ENCODE measurements at regions not wholly inside any gene's neighbourhood (a gene's known extent, or its start where the extent isn't known, plus 50 kb on each side); places are given as distances from the start of the nearest gene placed in this dataset.

GRCh38 chr4:25503779-25504178, 126.7 kb downstream of the ANAPC4 start:
- H3K27me3 ChIP-seq (ENCODE audit: control insufficient read depth in 1 of 2, insufficient read depth in 1 of 2, low read length in 2 of 2), result peaks cover 7 to 16% of the 10 kb centered on the region in 2 experiments
- H3K23ac ChIP-seq (ENCODE audit: low read length in 2 of 2), result no peak overlapping the region
- DNase-seq, result no peak
- H2BK15ac ChIP-seq (ENCODE audit: low read depth, poor library complexity, severe bottlenecking), result no peak overlapping the region
- no peak overlapping the region for H2AK5ac ChIP-seq (ENCODE audit: low read length, severe bottlenecking)
- H3K4ac ChIP-seq (ENCODE audit: low read depth in 1 of 2, low read length in 2 of 2), result no peak overlapping the region
- 87% methylated on average over 2 of the region's 2 CpGs for WGBS
- H2BK12ac ChIP-seq (ENCODE audit: low read length in 2 of 2), result no peak overlapping the region
- H3K9ac ChIP-seq (ENCODE audit: low read length), result no peak overlapping the region
- no peaks in the 10 kb centered on the region for H3K9me3 ChIP-seq (ENCODE audit: control insufficient read depth, low read length)
- H3K18ac ChIP-seq (ENCODE audit: low read depth in 1 of 2, low read length in 2 of 2), result no peak overlapping the region
- no peak overlapping the region for H2BK120ac ChIP-seq (ENCODE audit: low read depth, low read length)
- H3K27ac ChIP-seq (ENCODE audit: low read length, poor library complexity, severe bottlenecking), result no peak overlapping the region
- H3K4me3 ChIP-seq (ENCODE audit: insufficient read depth in 1 of 2, low read depth in 1 of 2, low read length in 2 of 2), result no peak overlapping the region
- no peaks in the 10 kb centered on the region for H3K36me3 ChIP-seq (ENCODE audit: control insufficient read depth in 1 of 2, insufficient read depth in 2 of 2, low read depth in 1 of 2, low read length in 2 of 2)
- peaks cover 4% of the 10 kb centered on the region for H3K4me1 ChIP-seq (ENCODE audit: control insufficient read depth, insufficient read depth, low read depth, low read length)
- H4K8ac ChIP-seq (ENCODE audit: low read length), result no peak overlapping the region
- no peak overlapping the region for H3K14ac ChIP-seq (ENCODE audit: low read length in 2 of 2)
- no peak overlapping the region for H4K91ac ChIP-seq (ENCODE audit: low read length)
- H3K79me1 ChIP-seq (replicated peaks; ENCODE audit: low read length, poor library complexity, severe bottlenecking), result no peaks in the 10 kb centered on the region
- H3K4me2 ChIP-seq (ENCODE audit: low read length, poor library complexity, severe bottlenecking), result no peak overlapping the region
- no peak overlapping the region for H2BK5ac ChIP-seq (ENCODE audit: low read depth, low read length, poor library complexity, severe bottlenecking)
- H2AFZ ChIP-seq (ENCODE audit: low read depth, low read length), result no peak overlapping the region

DNA sequence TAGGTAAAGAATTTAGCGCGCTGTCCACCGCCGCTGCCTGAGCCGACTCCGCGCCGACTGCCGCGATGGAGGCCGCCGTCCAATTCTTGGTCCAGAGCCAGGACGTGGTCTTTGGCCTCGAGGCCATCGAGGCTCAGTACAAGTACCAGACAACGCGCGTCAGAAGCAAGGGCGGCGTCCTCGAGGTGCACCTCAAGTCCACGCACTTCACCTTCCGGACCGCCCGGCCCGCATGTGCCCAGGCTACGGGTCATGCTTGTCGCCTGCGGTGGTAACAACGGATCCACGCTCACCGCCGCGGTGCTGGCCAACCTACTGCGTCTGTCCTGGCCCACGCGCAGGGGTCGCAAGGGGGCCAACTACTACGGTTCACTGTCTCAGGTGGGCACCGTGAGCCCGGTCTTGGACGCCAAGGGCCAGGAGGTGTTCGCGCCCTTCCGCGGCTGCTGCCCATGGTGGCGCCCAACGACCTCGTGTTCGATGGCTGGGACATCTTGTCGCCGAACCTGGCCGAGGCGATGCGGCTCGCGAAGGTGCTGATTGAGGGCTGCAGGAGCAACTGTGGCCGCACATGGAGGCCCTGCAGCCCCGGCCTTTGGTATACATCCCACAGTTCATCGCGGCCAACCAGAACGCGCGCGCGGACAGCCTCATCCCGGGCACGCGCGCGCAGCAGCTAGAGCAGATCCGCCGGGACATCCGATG, 128.0 kb downstream of the ANAPC4 start:
- no peak overlapping the region for H3K4me2 ChIP-seq (ENCODE audit: low read length, poor library complexity, severe bottlenecking)
- H3K27me3 ChIP-seq (ENCODE audit: control insufficient read depth in 1 of 2, insufficient read depth in 1 of 2, low read length in 2 of 2), result peaks cover 7 to 13% of the 10 kb centered on the region in 2 experiments
- no peak overlapping the region for H2AFZ ChIP-seq (ENCODE audit: low read depth, low read length)
- no peaks in the 10 kb centered on the region for H3K36me3 ChIP-seq (ENCODE audit: control insufficient read depth in 1 of 2, insufficient read depth in 2 of 2, low read depth in 1 of 2, low read length in 2 of 2)
- peaks cover 4% of the 10 kb centered on the region for H3K4me1 ChIP-seq (ENCODE audit: control insufficient read depth, insufficient read depth, low read depth, low read length)
- no peak overlapping the region for H4K91ac ChIP-seq (ENCODE audit: low read length)
- no peak overlapping the region for H2BK15ac ChIP-seq (ENCODE audit: low read depth, poor library complexity, severe bottlenecking)
- no peak overlapping the region for H2BK5ac ChIP-seq (ENCODE audit: low read depth, low read length, poor library complexity, severe bottlenecking)
- no peak overlapping the region for H3K18ac ChIP-seq (ENCODE audit: low read depth in 1 of 2, low read length in 2 of 2)
- no peaks in the 10 kb centered on the region for H3K79me1 ChIP-seq (replicated peaks; ENCODE audit: low read length, poor library complexity, severe bottlenecking)
- WGBS, result 97% methylated on average over 74 of the region's 74 CpGs
- no peak overlapping the region for H2AK5ac ChIP-seq (ENCODE audit: low read length, severe bottlenecking)
- H3K9me3 ChIP-seq (ENCODE audit: control insufficient read depth, low read length), result no peaks in the 10 kb centered on the region
- no peak overlapping the region for H2BK120ac ChIP-seq (ENCODE audit: low read depth, low read length)
- no peak overlapping the region for H3K23ac ChIP-seq (ENCODE audit: low read length in 2 of 2)
- no peak for DNase-seq
- no peak overlapping the region for H3K27ac ChIP-seq (ENCODE audit: low read length, poor library complexity, severe bottlenecking)
- no peak overlapping the region for H2BK12ac ChIP-seq (ENCODE audit: low read length in 2 of 2)
- H3K4ac ChIP-seq (ENCODE audit: low read depth in 1 of 2, low read length in 2 of 2), result no peak overlapping the region
- no peak overlapping the region for H3K9ac ChIP-seq (ENCODE audit: low read length)
- no peak overlapping the region for H4K8ac ChIP-seq (ENCODE audit: low read length)
- peak overlapping the region in 1 of 2 experiments; percentile 8 for H3K4me3 ChIP-seq (ENCODE audit: insufficient read depth in 1 of 2, low read depth in 1 of 2, low read length in 2 of 2)
- H3K14ac ChIP-seq (ENCODE audit: low read length in 2 of 2), result no peak overlapping the region

GRCh38 chr4:25505637-25505991, 128.6 kb downstream of the ANAPC4 start:
- Histone ChIP-seq H3K23ac (ENCODE audit: low read length in 2 of 2) (no peak overlapping the region), H2BK15ac (ENCODE audit: low read depth, poor library complexity, severe bottlenecking) (no peak overlapping the region), H2BK12ac (ENCODE audit: low read length in 2 of 2) (no peak overlapping the region)

GRCh38 chr4:25506032-25506571, 129.0 kb downstream of the ANAPC4 start:
- H3K4me2 ChIP-seq (ENCODE audit: low read length, poor library complexity, severe bottlenecking), result no peak overlapping the region
- no peak overlapping the region for H2BK5ac ChIP-seq (ENCODE audit: low read depth, low read length, poor library complexity, severe bottlenecking)
- DNase-seq, result no peak
- no peaks in the 10 kb centered on the region for H3K79me1 ChIP-seq (replicated peaks; ENCODE audit: low read length, poor library complexity, severe bottlenecking)
- H3K9me3 ChIP-seq (ENCODE audit: control insufficient read depth, low read length), result no peaks in the 10 kb centered on the region
- no peak overlapping the region for H2BK12ac ChIP-seq (ENCODE audit: low read length in 2 of 2)
- H3K4me3 ChIP-seq (ENCODE audit: insufficient read depth in 1 of 2, low read depth in 1 of 2, low read length in 2 of 2), result no peak overlapping the region
- no peak overlapping the region for H3K4ac ChIP-seq (ENCODE audit: low read depth in 1 of 2, low read length in 2 of 2)
- no peak overlapping the region for H2AK5ac ChIP-seq (ENCODE audit: low read length, severe bottlenecking)
- no peak overlapping the region for H3K14ac ChIP-seq (ENCODE audit: low read length in 2 of 2)
- WGBS, result 94% methylated on average over 39 of the region's 39 CpGs
- H2AFZ ChIP-seq (ENCODE audit: low read depth, low read length), result no peak overlapping the region
- H3K27me3 ChIP-seq (ENCODE audit: control insufficient read depth in 1 of 2, insufficient read depth in 1 of 2, low read length in 2 of 2), result peaks cover 0 to 7% of the 10 kb centered on the region in 2 experiments
- no peak overlapping the region for H3K18ac ChIP-seq (ENCODE audit: low read depth in 1 of 2, low read length in 2 of 2)
- no peak overlapping the region for H3K27ac ChIP-seq (ENCODE audit: low read length, poor library complexity, severe bottlenecking)
- H3K4me1 ChIP-seq (ENCODE audit: control insufficient read depth, insufficient read depth, low read depth, low read length), result no peaks in the 10 kb centered on the region
- H2BK15ac ChIP-seq (ENCODE audit: low read depth, poor library complexity, severe bottlenecking), result no peak overlapping the region
- H3K23ac ChIP-seq (ENCODE audit: low read length in 2 of 2), result no peak overlapping the region
- no peak overlapping the region for H3K9ac ChIP-seq (ENCODE audit: low read length)
- no peaks in the 10 kb centered on the region for H3K36me3 ChIP-seq (ENCODE audit: control insufficient read depth in 1 of 2, insufficient read depth in 2 of 2, low read depth in 1 of 2, low read length in 2 of 2)
- H4K91ac ChIP-seq (ENCODE audit: low read length), result no peak overlapping the region
- H4K8ac ChIP-seq (ENCODE audit: low read length), result no peak overlapping the region
- no peak overlapping the region for H2BK120ac ChIP-seq (ENCODE audit: low read depth, low read length)

More at GRCh38 chr4:25505637-25505991, 128.6 kb downstream of the ANAPC4 start:
- no peak overlapping the region for H3K4me3 ChIP-seq (ENCODE audit: insufficient read depth in 1 of 2, low read depth in 1 of 2, low read length in 2 of 2)
- no peak overlapping the region for H2BK120ac ChIP-seq (ENCODE audit: low read depth, low read length)
- no peak overlapping the region for H3K9ac ChIP-seq (ENCODE audit: low read length)
- peaks cover 4% of the 10 kb centered on the region for H3K4me1 ChIP-seq (ENCODE audit: control insufficient read depth, insufficient read depth, low read depth, low read length)
- H3K14ac ChIP-seq (ENCODE audit: low read length in 2 of 2), result no peak overlapping the region
- no peak overlapping the region for H3K27ac ChIP-seq (ENCODE audit: low read length, poor library complexity, severe bottlenecking)
- H2AK5ac ChIP-seq (ENCODE audit: low read length, severe bottlenecking), result no peak overlapping the region
- no peaks in the 10 kb centered on the region for H3K79me1 ChIP-seq (replicated peaks; ENCODE audit: low read length, poor library complexity, severe bottlenecking)
- 94% methylated on average over 23 of the region's 23 CpGs for WGBS
- H2AFZ ChIP-seq (ENCODE audit: low read depth, low read length), result no peak overlapping the region
- no peaks in the 10 kb centered on the region for H3K36me3 ChIP-seq (ENCODE audit: control insufficient read depth in 1 of 2, insufficient read depth in 2 of 2, low read depth in 1 of 2, low read length in 2 of 2)
- no peak overlapping the region for H4K91ac ChIP-seq (ENCODE audit: low read length)
- H3K4me2 ChIP-seq (ENCODE audit: low read length, poor library complexity, severe bottlenecking), result no peak overlapping the region
- H2BK5ac ChIP-seq (ENCODE audit: low read depth, low read length, poor library complexity, severe bottlenecking), result no peak overlapping the region
- H3K18ac ChIP-seq (ENCODE audit: low read depth in 1 of 2, low read length in 2 of 2), result no peak overlapping the region
- no peaks in the 10 kb centered on the region for H3K9me3 ChIP-seq (ENCODE audit: control insufficient read depth, low read length)
- H3K4ac ChIP-seq (ENCODE audit: low read depth in 1 of 2, low read length in 2 of 2), result no peak overlapping the region
- H3K27me3 ChIP-seq (ENCODE audit: control insufficient read depth in 1 of 2, insufficient read depth in 1 of 2, low read length in 2 of 2), result peaks cover 4 to 12% of the 10 kb centered on the region in 2 experiments
- DNase-seq, result no peak
- no peak overlapping the region for H4K8ac ChIP-seq (ENCODE audit: low read length)

Measured in mesenchymal stem cell (in vitro differentiated cells and primary cell).